ENCODE measurements at regions not wholly inside any gene's neighbourhood (a gene's known extent, or its start where the extent isn't known, plus 50 kb on each side); places are given as distances from the start of the nearest gene placed in this dataset.
"Not testable (repeated sequence)": the region's sequence is repeated elsewhere in the genome, so short reads cannot be mapped to it uniquely, and the experiment has no call there.

DNA sequence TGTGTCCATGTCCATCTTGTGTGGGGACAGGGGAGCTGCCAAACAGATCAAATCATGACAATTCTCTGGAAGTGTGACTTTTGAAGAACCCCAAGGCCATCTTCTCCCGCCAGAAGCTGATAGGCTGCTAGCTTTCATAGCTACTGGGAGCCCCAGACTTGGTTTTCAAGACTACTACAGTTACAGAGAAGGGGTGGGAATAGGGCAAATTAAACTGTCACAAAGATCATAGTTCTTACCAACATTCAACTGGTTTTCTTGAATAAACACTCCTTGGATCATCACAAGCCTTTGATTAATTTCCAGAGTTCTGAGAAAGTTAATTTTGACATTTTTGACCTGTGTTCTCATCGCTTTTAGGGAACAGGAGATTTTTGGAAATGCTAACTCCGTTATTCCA, 67.8 kb upstream of the FARP1 start:
- TF ChIP-seq CTCF (conservative IDR thresholded peaks at IDR 0.05; ENCODE audit: low read depth, low read length) = no peak
- no peak for DNase-seq (ENCODE audit: low read depth)
- no peak overlapping the region for H3K4me3 ChIP-seq (ENCODE audit: low read depth, low read length)

- not testable (repeated sequence) for DNase-seq (ENCODE audit: low read depth); H3K4me3 ChIP-seq (ENCODE audit: low read depth, low read length)
These were observed 66.6 kb upstream of the FARP1 start for GRCh38 chr13:98076309-98076708.

- TF ChIP-seq CTCF (conservative IDR thresholded peaks at IDR 0.05; ENCODE audit: low read depth, low read length) = no peak
- H3K4me3 ChIP-seq (ENCODE audit: low read depth, low read length) = no peak overlapping the region
- no peak for DNase-seq (ENCODE audit: low read depth)
These were observed 62.6 kb upstream of the FARP1 start for GRCh38 chr13:98080280-98080679.

DNA sequence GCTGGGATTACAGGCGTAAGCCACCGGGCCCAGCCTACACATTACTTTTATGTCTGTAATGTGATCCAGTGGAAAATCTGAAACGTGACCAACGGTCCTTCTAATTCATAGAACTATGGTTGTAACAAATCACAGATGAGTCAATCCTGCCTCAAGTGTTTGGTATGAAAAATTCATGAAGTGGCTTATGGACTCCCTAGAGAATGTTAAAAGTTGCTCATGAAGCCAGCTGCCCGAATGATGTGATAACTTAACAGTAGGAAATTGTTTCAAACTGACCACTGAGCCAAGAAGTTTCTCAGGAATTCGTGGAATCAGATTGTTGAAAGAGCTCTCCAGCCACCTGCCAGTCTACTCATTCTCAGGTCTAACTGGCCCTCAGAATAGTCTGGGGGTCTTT, 59.4 kb upstream of the FARP1 start:
- no peak overlapping the region for H3K4me3 ChIP-seq (ENCODE audit: low read depth, low read length)
- TF ChIP-seq CTCF (conservative IDR thresholded peaks at IDR 0.05; ENCODE audit: low read depth, low read length) = no peak
- DNase-seq (ENCODE audit: low read depth) = peak; percentile 52

GRCh38 chr13:98083936-98084335, 59.0 kb upstream of the FARP1 start:
- no peak for DNase-seq (ENCODE audit: low read depth)
- no peak for TF ChIP-seq CTCF (conservative IDR thresholded peaks at IDR 0.05; ENCODE audit: low read depth, low read length)

DNA sequence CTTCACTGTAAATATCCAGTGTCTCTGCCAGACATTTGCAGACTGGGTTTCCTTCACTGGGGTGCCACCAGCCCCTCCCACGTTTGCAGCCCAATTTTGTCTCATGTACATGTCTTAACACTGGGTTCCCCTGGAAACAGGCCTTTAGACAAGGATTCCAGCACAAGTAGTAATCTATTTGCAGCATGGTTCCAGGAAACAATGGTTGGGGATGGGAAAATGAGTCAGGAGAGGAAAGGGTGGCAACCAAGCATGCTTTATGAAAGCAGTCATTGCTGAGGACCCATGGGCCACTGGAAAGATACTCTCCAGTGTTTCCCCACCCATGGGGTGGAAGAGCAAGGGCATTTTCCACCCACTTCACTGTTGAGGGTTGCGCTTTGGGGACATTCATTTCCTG, 53.6 kb upstream of the FARP1 start:
- no peak for TF ChIP-seq CTCF (conservative IDR thresholded peaks at IDR 0.05; ENCODE audit: low read depth, low read length)
- H3K4me3 ChIP-seq (ENCODE audit: low read depth, low read length) = no peak overlapping the region
- no peak for DNase-seq (ENCODE audit: low read depth)

More at GRCh38 chr13:98083936-98084335, 59.0 kb upstream of the FARP1 start:
- no peak overlapping the region for H3K4me3 ChIP-seq (ENCODE audit: low read depth, low read length)

GRCh38 chr13:98092888-98093287, 50.0 kb upstream of the FARP1 start:
- TF ChIP-seq CTCF (conservative IDR thresholded peaks at IDR 0.05; ENCODE audit: low read depth, low read length) = no peak
- no peak overlapping the region for H3K4me3 ChIP-seq (ENCODE audit: low read depth, low read length)
- no peak for DNase-seq (ENCODE audit: low read depth)

All from epithelial cell of proximal tubule (primary cell).